NOMO-1 treated with dmso at 0.1 percent for 144 hours (cell line): ENCODE measurements at regions not wholly inside any gene's neighbourhood (a gene's known extent, or its start where the extent isn't known, plus 50 kb on each side); places are given as distances from the start of the nearest gene placed in this dataset.
"Not testable (repeated sequence)": the region's sequence is repeated elsewhere in the genome, so short reads cannot be mapped to it uniquely, and the experiment has no call there.

Source experiments
- DNase-seq: peaks from one replicate; lab custom pipeline; 2025; ENCODE audit not compliant: unreplicated experiment; lab: John Stamatoyannopoulos, UW

- no peak for DNase-seq
These were observed 123.9 kb upstream of the IER5L start for GRCh38 chr9:129301941-129302340.

- not testable (repeated sequence) for DNase-seq
These were observed 118.1 kb upstream of the IER5L start for GRCh38 chr9:129296195-129296594.

- no peak for DNase-seq
These were observed 113.0 kb upstream of the IER5L start for GRCh38 chr9:129291041-129291501.

- no peak for DNase-seq
These were observed 112.5 kb upstream of the IER5L start for GRCh38 chr9:129290606-129291005.

- no peak for DNase-seq
These were observed 111.8 kb upstream of the IER5L start for GRCh38 chr9:129289883-129290282.

GRCh38 chr9:129289131-129289731, 111.2 kb upstream of the IER5L start:
- no peak for DNase-seq

- no peak for DNase-seq
These were observed 109.7 kb upstream of the IER5L start for GRCh38 chr9:129287619-129288305.

GRCh38 chr9:129285979-129286772, 108.1 kb upstream of the IER5L start:
- DNase-seq: no peak

GRCh38 chr9:129285382-129285781, 107.3 kb upstream of the IER5L start:
- no peak for DNase-seq

- no peak for DNase-seq
These were observed 106.7 kb upstream of the IER5L start for GRCh38 chr9:129284607-129285291.

GRCh38 chr9:129283705-129284606, 105.9 kb upstream of the IER5L start:
- no peak for DNase-seq

GRCh38 chr9:129283291-129283691, 105.2 kb upstream of the IER5L start:
- DNase-seq: no peak

- no peak for DNase-seq
These were observed 104.7 kb upstream of the IER5L start for GRCh38 chr9:129282731-129283211.

GRCh38 chr9:129282272-129282671, 104.2 kb upstream of the IER5L start:
- no peak for DNase-seq

- no peak for DNase-seq
These were observed 103.6 kb upstream of the IER5L start for GRCh38 chr9:129281506-129282145.

- DNase-seq: no peak
These were observed 102.7 kb upstream of the IER5L start for GRCh38 chr9:129280623-129281271.

GRCh38 chr9:129280236-129280622, 102.2 kb upstream of the IER5L start:
- DNase-seq: no peak

GRCh38 chr9:129278391-129279237, 100.6 kb upstream of the IER5L start:
- DNase-seq: no peak
